HUES48 (cell line): ENCODE measurements at regions not wholly inside any gene's neighbourhood (a gene's known extent, or its start where the extent isn't known, plus 50 kb on each side); places are given as distances from the start of the nearest gene placed in this dataset.

Experiments
- H3K27ac ChIP-seq: one replicate; pipeline ENCODE4 v1.7.0; 2013; ENCODE audit warnings: low read depth, low read length, inconsistent platforms
- H3K27me3 ChIP-seq: 2 replicates; pipeline ENCODE4 v1.6.1; 2013; ENCODE audit warnings: mild to moderate bottlenecking, low read length; ENCODE audit not compliant: control insufficient read depth, insufficient read depth
- H3K36me3 ChIP-seq: 2 replicates; pipeline ENCODE4 v1.6.1; 2013; ENCODE audit warnings: low read length; ENCODE audit not compliant: control insufficient read depth, insufficient read depth
- H3K4me1 ChIP-seq: 2 replicates; pipeline ENCODE4 v1.6.1; 2013; ENCODE audit warnings: mild to moderate bottlenecking, low read length; ENCODE audit not compliant: control insufficient read depth, insufficient read depth
- H3K4me3 ChIP-seq: 2 replicates; pipeline ENCODE4 v1.5.1; 2013; ENCODE audit warnings: mild to moderate bottlenecking, low read depth, low read length
- H3K9ac ChIP-seq: 2 replicates; pipeline ENCODE4 v1.6.1; 2013; ENCODE audit warnings: mild to moderate bottlenecking, low read depth, low read length, moderate library complexity
- H3K9me3 ChIP-seq: 2 replicates; pipeline ENCODE4 v1.6.1; 2013; ENCODE audit warnings: low read length; ENCODE audit not compliant: control insufficient read depth, insufficient read depth

GRCh38 chr5:40022057-40022456 is 597.3 kb upstream of the DAB2 start:
- Histone ChIP-seq H3K4me1 (no peaks in the 10 kb centered on the region), H3K9me3 (peaks cover 10% of the 10 kb centered on the region), H3K27me3 (no peaks in the 10 kb centered on the region), H3K9ac (no peak overlapping the region), H3K36me3 (no peaks in the 10 kb centered on the region), H3K4me3 (no peak overlapping the region), H3K27ac (no peak overlapping the region)

GRCh38 chr5:40021007-40021406 is 596.2 kb upstream of the DAB2 start:
- Histone ChIP-seq H3K27ac (no peak overlapping the region), H3K9me3 (peaks cover 10% of the 10 kb centered on the region), H3K36me3 (no peaks in the 10 kb centered on the region), H3K4me1 (no peaks in the 10 kb centered on the region), H3K4me3 (no peak overlapping the region), H3K27me3 (no peaks in the 10 kb centered on the region), H3K9ac (no peak overlapping the region)

GRCh38 chr5:40017918-40018317 is 593.1 kb upstream of the DAB2 start:
- no peaks in the 10 kb centered on the region for H3K27me3 ChIP-seq
- H3K9ac ChIP-seq = no peak overlapping the region
- no peaks in the 10 kb centered on the region for H3K36me3 ChIP-seq
- no peak overlapping the region for H3K4me3 ChIP-seq
- no peak overlapping the region for H3K27ac ChIP-seq
- H3K4me1 ChIP-seq = no peaks in the 10 kb centered on the region
- peaks cover 7% of the 10 kb centered on the region for H3K9me3 ChIP-seq

- H3K4me3 ChIP-seq = no peak overlapping the region
- H3K36me3 ChIP-seq = no peaks in the 10 kb centered on the region
- no peak overlapping the region for H3K9ac ChIP-seq
- H3K27ac ChIP-seq = no peak overlapping the region
- H3K27me3 ChIP-seq = no peaks in the 10 kb centered on the region
- H3K9me3 ChIP-seq = peaks cover 3% of the 10 kb centered on the region
- no peaks in the 10 kb centered on the region for H3K4me1 ChIP-seq
These were observed 592.4 kb upstream of the DAB2 start for GRCh38 chr5:40017135-40017534.

- Histone ChIP-seq H3K4me3 (no peak overlapping the region), H3K27me3 (no peaks in the 10 kb centered on the region)
These were observed 585.7 kb upstream of the DAB2 start for GRCh38 chr5:40010436-40010835.

GRCh38 chr5:40006260-40006659 is 581.5 kb upstream of the DAB2 start:
- Histone ChIP-seq H3K9me3 (peaks cover 15% of the 10 kb centered on the region), H3K9ac (no peak overlapping the region), H3K4me3 (no peak overlapping the region)

More at GRCh38 chr5:40010436-40010835, 585.7 kb upstream of the DAB2 start:
- Histone ChIP-seq H3K9ac (no peak overlapping the region), H3K27ac (no peak overlapping the region), H3K9me3 (peaks cover 15% of the 10 kb centered on the region), H3K4me1 (no peaks in the 10 kb centered on the region), H3K36me3 (no peaks in the 10 kb centered on the region)

GRCh38 chr5:40001796-40002195 is 577.0 kb upstream of the DAB2 start:
- no peak overlapping the region for H3K27ac ChIP-seq

More at GRCh38 chr5:40006260-40006659, 581.5 kb upstream of the DAB2 start:
- H3K27ac ChIP-seq = no peak overlapping the region
- H3K36me3 ChIP-seq = no peaks in the 10 kb centered on the region
- H3K4me1 ChIP-seq = no peaks in the 10 kb centered on the region
- H3K27me3 ChIP-seq = no peaks in the 10 kb centered on the region

GRCh38 chr5:39998518-39998917 is 573.7 kb upstream of the DAB2 start:
- H3K4me3 ChIP-seq = no peak overlapping the region
- no peaks in the 10 kb centered on the region; the same call in 1 of the 2 replicates for H3K9me3 ChIP-seq
- H3K27me3 ChIP-seq = no peaks in the 10 kb centered on the region
- H3K36me3 ChIP-seq = no peaks in the 10 kb centered on the region
- no peaks in the 10 kb centered on the region for H3K4me1 ChIP-seq
- H3K9ac ChIP-seq = no peak overlapping the region
- H3K27ac ChIP-seq = no peak overlapping the region

More at GRCh38 chr5:40001796-40002195, 577.0 kb upstream of the DAB2 start:
- Histone ChIP-seq H3K36me3 (no peaks in the 10 kb centered on the region), H3K9ac (no peak overlapping the region), H3K9me3 (no peaks in the 10 kb centered on the region; the same call in 1 of the 2 replicates), H3K4me1 (no peaks in the 10 kb centered on the region), H3K4me3 (no peak overlapping the region), H3K27me3 (no peaks in the 10 kb centered on the region)

- no peaks in the 10 kb centered on the region for H3K9me3 ChIP-seq
- no peak overlapping the region for H3K9ac ChIP-seq
- H3K36me3 ChIP-seq = no peaks in the 10 kb centered on the region
- no peak overlapping the region for H3K4me3 ChIP-seq
- no peaks in the 10 kb centered on the region for H3K27me3 ChIP-seq
- no peaks in the 10 kb centered on the region for H3K4me1 ChIP-seq
- no peak overlapping the region for H3K27ac ChIP-seq
These were observed 571.2 kb upstream of the DAB2 start for GRCh38 chr5:39995990-39996389.

GRCh38 chr5:39992617-39993202 is 567.9 kb upstream of the DAB2 start:
- Histone ChIP-seq H3K4me3 (no peak overlapping the region), H3K9me3 (no peaks in the 10 kb centered on the region), H3K27ac (no peak overlapping the region), H3K4me1 (no peaks in the 10 kb centered on the region), H3K27me3 (no peaks in the 10 kb centered on the region), H3K36me3 (no peaks in the 10 kb centered on the region), H3K9ac (no peak overlapping the region)

- no peaks in the 10 kb centered on the region for H3K36me3 ChIP-seq
- no peaks in the 10 kb centered on the region for H3K27me3 ChIP-seq
- no peak overlapping the region for H3K27ac ChIP-seq
- H3K9ac ChIP-seq = no peak overlapping the region
- no peaks in the 10 kb centered on the region for H3K9me3 ChIP-seq
- no peak overlapping the region for H3K4me3 ChIP-seq
- no peaks in the 10 kb centered on the region for H3K4me1 ChIP-seq
These were observed 561.8 kb upstream of the DAB2 start for GRCh38 chr5:39986614-39987013.
